ENCODE measurements at regions not wholly inside any gene's neighbourhood (a gene's known extent, or its start where the extent isn't known, plus 50 kb on each side); places are given as distances from the start of the nearest gene placed in this dataset.

DNA sequence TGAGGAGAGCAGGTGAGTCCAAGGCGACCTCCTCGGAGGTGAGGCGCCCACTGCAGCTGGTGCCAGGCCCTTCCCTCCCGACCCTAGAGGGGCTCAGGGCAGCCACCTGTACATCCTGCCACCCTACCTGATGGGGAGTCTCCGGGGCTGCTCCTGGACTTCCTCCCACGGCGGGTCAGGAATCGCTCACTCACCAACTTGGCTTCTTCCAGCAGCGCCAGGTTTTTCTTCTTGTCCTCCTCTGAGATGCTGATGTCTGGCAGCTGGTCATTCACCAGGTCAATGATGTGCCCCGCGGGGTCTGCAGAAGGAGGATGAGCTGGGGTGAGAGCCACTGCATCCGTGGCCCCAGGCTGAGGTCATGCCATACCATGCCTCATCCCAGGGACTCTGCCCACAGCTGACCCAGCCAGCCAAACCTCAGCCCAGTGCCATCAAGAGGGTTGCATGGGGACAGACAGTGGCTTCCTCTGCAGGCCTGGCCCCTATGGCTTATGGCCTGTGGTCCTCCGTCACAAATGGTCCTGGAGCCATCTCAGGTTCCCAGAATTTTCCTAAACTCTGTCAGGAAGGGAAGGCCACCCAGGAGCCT lies 61.0 kb upstream of the LYVE1 start (continued):
- no peak for TF ChIP-seq CHD7 (IDR thresholded peaks at IDR 0.05; ENCODE audit: insufficient replicate concordance, low read length)
- no peak for TF ChIP-seq CBX8 (IDR thresholded peaks at IDR 0.05; ENCODE audit: borderline replicate concordance, low read depth, low read length)
- no peak for TF ChIP-seq HDAC6 (IDR thresholded peaks at IDR 0.05; ENCODE audit: low read depth, low read length)

Data from H1 (cell line).